GM21528 (cell line): ENCODE measurements at regions not wholly inside any gene's neighbourhood (a gene's known extent, or its start where the extent isn't known, plus 50 kb on each side); places are given as distances from the start of the nearest gene placed in this dataset.
"Not testable (repeated sequence)": the region's sequence is repeated elsewhere in the genome, so short reads cannot be mapped to it uniquely, and the experiment has no call there.

Source experiments
- ATAC-seq: cut with Tn5 transposase; IDR thresholded peaks from one replicate; pipeline ENCODE4 v1.9.1; 2021; ENCODE audit warnings: mild to moderate bottlenecking, moderate library complexity; ENCODE audit not compliant: unreplicated experiment, low FRiP score

- ATAC-seq: no peak
These were observed 729.0 kb upstream of the NR2F2 start for GRCh38 chr15:95601525-95601924.

GRCh38 chr15:95603802-95604201 lies 726.7 kb upstream of the NR2F2 start:
- no peak for ATAC-seq

DNA sequence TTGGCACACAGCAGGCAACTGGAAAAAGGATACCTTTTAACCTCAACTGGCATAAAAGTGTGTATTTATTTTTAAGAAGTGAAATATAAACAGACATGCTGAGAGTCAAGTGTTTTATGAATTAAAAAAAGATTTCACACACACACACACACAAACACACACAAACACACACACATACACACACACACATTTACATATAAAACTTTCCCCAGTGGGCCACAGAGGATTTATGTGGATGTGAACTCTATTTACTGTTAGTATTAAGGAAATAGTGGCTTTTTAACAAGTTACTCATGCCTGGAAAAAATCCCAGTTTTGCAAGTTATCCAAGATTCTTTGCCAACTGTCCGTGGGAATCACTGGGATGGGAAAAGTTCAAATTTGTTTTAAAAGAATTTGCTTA lies 725.9 kb upstream of the NR2F2 start:
- no peak for ATAC-seq

DNA sequence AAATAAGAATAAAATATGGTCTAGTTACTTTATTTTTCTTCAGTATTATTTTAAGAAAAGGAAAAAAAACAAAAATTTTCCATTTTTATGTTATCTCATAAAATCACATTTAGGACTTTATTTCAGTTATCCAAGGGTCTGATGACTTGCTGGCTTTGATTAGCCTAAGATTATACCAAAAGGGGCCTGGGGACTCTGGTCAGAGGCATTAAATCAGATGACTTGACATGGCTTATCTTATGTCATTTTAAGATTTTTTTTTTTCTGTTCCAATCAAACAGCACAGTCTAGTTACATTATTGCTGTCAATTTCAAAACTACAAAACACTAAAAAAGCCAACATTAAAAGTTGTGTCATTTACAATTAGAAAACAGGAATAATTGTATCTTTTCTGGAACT lies 725.4 kb upstream of the NR2F2 start:
- no peak for ATAC-seq

GRCh38 chr15:95606551-95606950 lies 723.9 kb upstream of the NR2F2 start:
- ATAC-seq: no peak

- ATAC-seq: no peak
These were observed 722.1 kb upstream of the NR2F2 start for GRCh38 chr15:95608371-95608770.

DNA sequence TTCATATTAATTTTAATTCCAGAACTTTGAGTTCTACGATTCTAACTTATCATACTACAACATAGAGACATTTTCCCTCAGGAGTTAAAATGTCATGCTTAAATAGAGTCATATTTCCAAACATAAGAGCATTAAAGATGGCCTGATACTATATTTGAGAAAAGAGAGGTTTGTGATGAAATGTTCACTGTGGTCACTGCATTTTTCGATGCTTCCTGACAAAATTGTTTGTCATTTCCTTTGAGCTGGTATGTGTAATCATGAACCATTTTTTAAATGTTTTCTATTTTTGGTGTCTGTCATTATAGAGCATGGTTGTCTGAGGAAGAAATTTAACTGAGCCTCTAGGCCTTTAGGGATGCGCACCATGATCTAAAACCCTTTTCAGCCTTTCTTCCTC lies 721.4 kb upstream of the NR2F2 start:
- no peak for ATAC-seq

- no peak for ATAC-seq
These were observed 719.6 kb upstream of the NR2F2 start for GRCh38 chr15:95610945-95611344.

DNA sequence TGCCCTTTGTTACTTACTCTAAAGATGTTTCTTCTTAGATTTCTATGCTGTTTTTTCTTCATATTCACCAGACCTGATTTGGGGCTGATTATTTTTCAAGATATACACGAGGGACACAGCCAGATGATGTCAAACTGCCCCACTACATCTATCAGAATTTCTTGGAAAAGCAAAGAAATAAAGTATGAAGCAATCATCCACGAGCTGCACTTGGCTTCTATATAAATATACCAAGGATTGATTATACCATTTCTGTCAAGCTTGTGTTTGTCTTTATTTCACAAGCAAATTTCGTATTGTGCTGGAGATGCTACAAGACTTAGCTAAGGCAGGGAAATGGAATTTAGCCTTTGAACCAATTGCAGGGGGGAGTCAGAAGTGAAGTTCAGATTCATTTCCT lies 715.1 kb upstream of the NR2F2 start:
- no peak for ATAC-seq

- ATAC-seq: no peak
These were observed 714.2 kb upstream of the NR2F2 start for GRCh38 chr15:95616306-95616705.

DNA sequence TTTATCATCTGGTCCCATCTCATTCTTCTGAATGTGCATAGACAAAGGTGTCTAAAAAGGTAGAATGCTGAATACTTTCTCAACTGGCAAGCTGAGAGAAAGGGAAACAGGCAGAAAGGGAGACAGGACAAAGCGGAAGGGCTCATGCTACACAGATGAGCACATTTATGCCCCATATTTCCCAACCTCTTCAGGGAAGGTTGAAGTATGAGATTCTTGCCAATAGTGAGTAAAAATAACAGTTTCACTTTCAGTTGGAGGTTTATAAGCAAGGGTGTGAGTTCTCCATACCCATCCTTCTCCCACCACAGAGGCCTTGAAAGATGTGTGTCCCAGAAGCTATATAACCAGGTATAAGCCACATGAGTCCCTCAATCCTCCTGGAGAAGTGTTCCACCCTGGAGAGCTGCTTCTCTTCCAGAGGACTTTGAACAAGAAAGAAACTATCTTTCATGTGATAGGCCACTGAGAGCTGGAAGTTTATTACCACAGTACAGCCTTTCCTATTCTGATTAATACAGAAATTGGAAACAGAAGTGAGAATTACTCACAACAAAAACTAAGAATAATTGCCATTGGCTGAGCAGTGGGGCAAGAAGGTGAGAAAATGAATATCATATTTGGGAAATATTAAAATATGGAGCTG lies 709.4 kb upstream of the NR2F2 start:
- no peak for ATAC-seq

- ATAC-seq: no peak
These were observed 707.7 kb upstream of the NR2F2 start for GRCh38 chr15:95622843-95623242.

- ATAC-seq: no peak
These were observed 706.4 kb upstream of the NR2F2 start for GRCh38 chr15:95624100-95624499.

DNA sequence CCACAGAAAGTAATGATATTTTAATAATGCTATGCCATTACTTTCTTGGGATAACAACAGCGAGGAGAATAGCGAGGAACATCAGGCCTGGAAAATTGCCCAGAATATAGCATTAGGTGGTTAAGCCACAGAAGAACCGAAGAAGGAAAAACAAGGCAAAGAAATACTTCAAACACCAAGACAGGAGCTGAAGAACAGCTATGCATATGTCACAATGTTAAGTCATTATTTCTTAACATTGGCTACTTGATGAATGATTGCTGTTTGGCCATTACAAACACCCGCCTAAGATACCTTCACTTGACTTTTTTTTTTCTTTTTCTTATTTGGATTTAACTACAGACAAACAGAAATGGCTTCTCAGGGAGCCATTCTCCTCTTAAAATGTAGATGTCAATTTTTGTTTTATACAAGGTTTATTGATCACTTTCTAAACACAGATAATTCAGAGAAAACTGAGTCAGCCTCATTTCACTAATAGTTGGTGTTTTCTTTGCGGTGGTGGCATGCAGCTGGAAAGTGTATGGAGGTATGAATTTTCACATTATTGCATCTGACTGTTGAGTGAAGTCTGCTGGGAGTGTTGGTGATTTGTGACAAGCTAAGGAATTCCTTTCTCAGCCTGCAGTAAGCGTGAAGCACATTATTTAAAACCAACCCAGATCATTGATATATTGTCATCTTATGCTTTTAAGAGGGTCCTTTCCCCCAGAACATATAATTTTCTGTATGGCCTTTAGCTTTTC lies 705.7 kb upstream of the NR2F2 start:
- ATAC-seq: no peak

DNA sequence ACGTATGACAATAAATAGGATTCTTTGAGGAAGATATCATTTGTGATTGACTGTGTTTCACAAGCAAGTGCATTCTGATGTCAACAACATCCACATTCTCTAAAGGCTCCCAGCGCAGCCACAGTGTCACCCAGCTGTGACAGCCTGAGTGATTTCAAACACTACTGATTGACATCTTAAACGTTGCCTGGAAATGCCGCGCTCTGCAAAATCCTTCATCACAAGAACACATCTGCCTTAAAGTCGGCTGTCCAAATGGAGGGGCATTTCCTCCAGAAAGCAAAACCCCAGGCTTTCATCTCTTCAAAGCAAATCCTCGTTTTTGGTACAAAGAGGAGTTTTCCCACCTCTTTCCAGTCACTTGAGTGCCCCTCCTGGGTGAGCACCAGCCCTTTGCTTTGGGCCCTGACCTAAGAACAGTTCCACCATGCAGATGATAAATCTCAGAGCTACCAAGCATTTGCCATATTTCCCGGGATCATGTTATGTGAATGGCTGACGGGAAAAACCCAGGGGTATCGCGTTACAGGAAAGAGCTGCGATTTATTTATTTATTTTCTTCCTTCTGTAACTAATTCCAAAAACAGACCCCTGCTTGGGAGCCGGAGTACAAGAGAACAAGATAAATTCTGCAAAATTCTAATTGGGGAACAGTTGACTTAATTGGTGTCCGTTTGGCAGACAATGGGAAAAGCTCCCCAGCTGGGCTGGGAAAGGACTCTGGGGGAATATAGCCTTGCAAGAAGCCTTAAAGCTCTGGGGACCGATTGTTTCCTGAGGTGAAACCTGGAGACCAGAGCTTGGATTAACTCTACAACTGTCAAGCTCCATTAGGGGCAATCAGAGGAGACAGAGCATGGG lies 703.8 kb upstream of the NR2F2 start:
- ATAC-seq: no peak

DNA sequence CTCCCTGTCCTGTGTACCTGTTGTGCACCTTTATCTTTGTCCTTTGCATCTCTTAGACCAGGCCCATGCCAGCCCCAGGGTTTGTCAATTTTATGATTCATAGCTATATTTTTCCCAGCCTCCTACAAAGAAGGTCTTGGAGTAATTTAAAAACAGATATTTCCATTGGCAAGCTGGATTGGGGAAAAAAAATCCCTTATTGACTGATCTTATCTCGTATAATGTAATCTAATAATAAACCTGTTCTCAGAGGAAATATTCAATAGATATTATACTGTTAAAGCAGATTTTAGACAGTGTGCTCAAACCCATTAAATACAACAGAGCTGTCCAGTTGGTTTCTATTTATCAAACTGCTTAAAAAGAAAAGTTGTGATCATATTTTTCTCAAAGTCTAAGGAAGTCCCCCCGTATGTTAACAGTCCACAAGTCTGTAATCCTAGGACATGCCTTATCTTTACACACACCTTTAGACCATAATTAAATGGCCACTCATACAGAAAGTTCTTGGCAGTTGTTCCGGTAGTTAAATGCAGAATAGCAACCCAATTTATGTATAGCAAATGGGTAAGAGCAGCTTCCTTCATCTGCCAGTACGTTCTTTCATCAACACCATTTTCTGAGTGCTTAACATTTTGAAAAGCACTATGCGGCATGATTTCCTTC lies 700.9 kb upstream of the NR2F2 start:
- ATAC-seq: no peak

GRCh38 chr15:95630683-95631082 lies 699.8 kb upstream of the NR2F2 start:
- no peak for ATAC-seq

GRCh38 chr15:95635666-95636065 lies 694.8 kb upstream of the NR2F2 start:
- no peak for ATAC-seq

DNA sequence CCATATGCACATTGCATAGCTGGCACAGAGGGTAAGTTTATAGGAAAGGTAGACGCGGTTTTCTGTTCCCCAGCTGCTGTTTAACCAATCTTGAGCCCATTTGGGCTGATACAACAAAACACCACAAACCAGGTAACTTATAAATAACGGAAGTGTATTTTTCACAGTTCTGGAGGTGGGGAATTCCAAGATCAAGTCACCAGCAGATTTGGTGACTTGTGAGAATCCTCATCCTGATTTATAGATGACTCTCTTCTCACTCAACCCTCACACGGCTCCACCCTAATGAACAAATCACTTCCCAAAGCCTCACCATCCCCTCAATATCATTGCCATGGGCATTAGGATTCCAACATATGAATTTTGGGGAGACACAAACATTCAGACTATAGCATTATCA lies 694.4 kb upstream of the NR2F2 start:
- no peak for ATAC-seq

GRCh38 chr15:95637234-95637633 lies 693.3 kb upstream of the NR2F2 start:
- ATAC-seq: not testable (repeated sequence)

- ATAC-seq: no peak
These were observed 691.3 kb upstream of the NR2F2 start for GRCh38 chr15:95639208-95639607.
